22Rv1 (cell line): ENCODE measurements at regions not wholly inside any gene's neighbourhood (a gene's known extent, or its start where the extent isn't known, plus 50 kb on each side); places are given as distances from the start of the nearest gene placed in this dataset.

ENCODE experiments used
- CTCF ChIP-seq: fragments of 450-650 bp; IDR thresholded peaks from 2 replicates; pipeline ENCODE4 v1.5.1; 2017; ENCODE audit warnings: mild to moderate bottlenecking
- ZFX ChIP-seq: fragments of 450-650 bp; IDR thresholded peaks from 2 replicates; pipeline ENCODE4 v1.6.1; 2017; ENCODE audit warnings: antibody characterized with exemption, borderline replicate concordance

GRCh38 chr9:89874351-89875321 lies 269.8 kb downstream of the GADD45G start:
- TF ChIP-seq CTCF (no peak), ZFX (no peak)
